ENCODE measurements at regions not wholly inside any gene's neighbourhood (a gene's known extent, or its start where the extent isn't known, plus 50 kb on each side); places are given as distances from the start of the nearest gene placed in this dataset.
A peak's percentile ranks its signal among the peaks of the same experiment; 100 is the strongest.

DNA sequence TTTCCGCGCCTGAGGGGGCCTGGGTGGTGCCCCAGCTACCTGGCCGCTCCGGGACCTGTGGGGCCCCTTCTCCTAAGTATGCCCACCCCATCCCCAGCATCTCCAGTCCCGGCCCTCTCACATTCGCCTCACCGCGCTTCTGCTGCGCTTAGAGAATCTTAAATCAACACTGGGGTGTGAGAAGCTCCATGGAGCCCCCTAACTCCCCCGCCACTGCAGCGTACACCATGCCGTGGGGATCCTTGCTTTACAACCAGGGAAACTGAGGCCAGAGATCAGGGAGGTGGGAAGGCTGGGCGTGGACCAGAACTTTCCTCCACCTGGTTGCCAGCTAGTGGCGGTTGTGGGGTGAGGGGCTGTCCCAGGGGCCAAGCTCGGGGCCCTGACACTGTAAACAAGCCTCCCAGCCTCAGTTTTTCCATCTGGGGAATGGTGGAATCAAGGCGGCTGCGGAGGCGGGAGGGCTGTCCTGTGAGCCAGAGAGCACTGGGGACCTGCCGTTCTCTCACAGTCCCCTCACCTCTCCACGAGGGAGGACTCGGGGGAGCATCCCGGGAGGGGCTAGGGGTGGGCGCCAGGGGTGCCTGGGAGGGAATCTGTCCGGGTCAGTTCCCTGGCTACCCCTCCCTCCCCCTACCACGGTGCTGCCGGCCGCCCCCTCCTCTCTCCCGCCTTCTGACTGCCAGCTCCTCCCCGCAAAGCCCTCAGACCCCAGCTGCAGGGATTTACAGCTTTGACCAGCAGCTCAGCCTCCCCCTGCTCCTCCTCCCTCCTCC, 161.2 kb downstream of the C9orf50 start:
- peaks cover 38% of the 10 kb centered on the region for H3K4me1 Mint-ChIP-seq
- CTCF ChIA-PET, result interaction anchor here (1.0 to 1.7 kb wide), 5 partner anchors 30 to 328 kb away, joined by 3 to 4 read pairs (median 3); no protein-coding TSS in a partner anchor
- peaks cover 82% of the 10 kb centered on the region for H3K27me3 Mint-ChIP-seq
- H3K9me3 Mint-ChIP-seq, result no peaks in the 10 kb centered on the region
- no peaks in the 10 kb centered on the region for H3K36me3 Mint-ChIP-seq
- H3K4me3 Mint-ChIP-seq, result no peak overlapping the region
- DNase-seq, result no peak
- no peak overlapping the region for H3K27ac Mint-ChIP-seq

DNA sequence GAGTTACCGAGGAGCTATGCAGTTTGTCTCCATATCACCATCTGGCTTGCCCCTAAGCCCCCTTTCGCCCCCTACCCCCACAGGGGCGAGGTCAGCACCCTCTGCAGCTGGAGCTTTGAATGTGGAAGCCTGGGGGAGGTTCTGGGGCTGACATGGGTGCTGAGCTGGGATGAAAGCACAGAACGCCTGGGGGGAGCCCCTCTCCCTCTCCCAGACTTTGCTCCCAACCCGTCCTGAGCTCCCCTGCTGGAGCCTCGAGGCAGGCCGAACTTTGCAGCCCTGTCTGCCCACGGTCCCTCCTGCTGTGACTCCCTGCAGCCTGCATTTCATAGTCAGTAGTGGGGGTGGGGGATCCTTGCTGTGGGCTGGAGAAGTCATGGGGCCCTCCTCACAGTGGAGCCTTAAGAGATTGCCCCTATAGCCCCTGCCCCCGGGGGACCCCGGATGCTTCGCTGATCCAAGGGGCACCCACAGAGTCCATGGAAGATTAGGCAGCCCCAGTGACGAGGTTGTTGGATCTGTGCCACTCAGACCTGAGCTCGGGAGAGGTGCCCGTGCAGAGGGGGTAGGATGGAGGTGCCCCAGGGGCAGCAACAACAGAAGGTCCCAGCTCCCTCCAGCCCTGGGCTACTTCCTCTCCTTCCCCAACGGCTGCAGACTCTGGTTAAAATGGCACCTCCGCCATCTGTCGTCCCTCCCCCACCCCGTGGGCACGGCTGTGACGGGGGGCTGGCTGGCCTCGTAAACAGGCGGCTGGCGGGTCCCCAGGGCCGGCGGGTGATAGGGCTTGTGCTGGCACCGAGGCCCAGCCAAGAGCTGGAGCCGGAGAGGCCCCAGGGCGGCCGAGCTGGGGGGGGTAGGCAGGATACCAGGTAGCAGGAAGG, 162.0 kb downstream of the C9orf50 start:
- no peak for DNase-seq
- Mint-ChIP-seq H3K27me3 (peaks cover 77% of the 10 kb centered on the region), H3K36me3 (no peaks in the 10 kb centered on the region), H3K9me3 (no peaks in the 10 kb centered on the region), H3K27ac (peak overlapping the region; percentile 81), H3K4me1 (peaks cover 38% of the 10 kb centered on the region), H3K4me3 (peak overlapping the region; percentile 7)
- CTCF ChIA-PET, result interaction anchor here (0.7 to 1.7 kb wide), 7 partner anchors 11 to 285 kb away, joined by 3 to 4 read pairs (median 3); no protein-coding TSS in a partner anchor

DNA sequence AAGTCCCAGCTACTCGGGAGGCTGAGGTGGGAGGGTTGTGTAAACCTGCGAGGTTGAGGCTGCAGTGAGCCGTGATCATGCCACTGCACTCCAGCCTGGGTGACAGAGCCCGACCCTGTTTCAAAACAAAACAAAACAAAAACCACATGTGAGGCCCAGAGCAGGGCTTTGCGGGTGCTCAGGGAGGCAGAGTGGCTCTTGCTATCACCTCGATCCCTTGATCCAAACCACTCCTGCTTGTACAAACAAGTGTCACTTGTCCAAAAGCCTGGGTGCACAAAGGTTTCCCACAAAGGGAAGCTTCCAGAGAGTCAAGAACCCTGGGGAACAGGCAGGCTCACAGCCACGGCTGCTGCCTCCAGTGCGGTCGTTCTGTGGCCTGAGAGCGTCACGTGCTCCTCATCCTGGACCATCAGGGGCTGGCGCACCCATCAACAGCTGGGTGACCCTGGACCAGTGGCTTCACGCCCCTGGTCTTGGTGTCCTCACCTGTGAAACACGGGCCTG, 162.7 kb downstream of the C9orf50 start:
- peak overlapping the region; percentile 7 for H3K4me3 Mint-ChIP-seq
- CTCF ChIA-PET, result interaction anchor here (0.7 to 1.7 kb wide), 5 partner anchors 11 to 284 kb away, joined by 3 to 4 read pairs (median 3); no protein-coding TSS in a partner anchor
- peaks cover 73% of the 10 kb centered on the region for H3K27me3 Mint-ChIP-seq
- H3K4me1 Mint-ChIP-seq, result peaks cover 38% of the 10 kb centered on the region
- peak overlapping the region; percentile 81 for H3K27ac Mint-ChIP-seq
- no peaks in the 10 kb centered on the region for H3K9me3 Mint-ChIP-seq
- peak; percentile 83 for DNase-seq
- H3K36me3 Mint-ChIP-seq, result no peaks in the 10 kb centered on the region

DNA sequence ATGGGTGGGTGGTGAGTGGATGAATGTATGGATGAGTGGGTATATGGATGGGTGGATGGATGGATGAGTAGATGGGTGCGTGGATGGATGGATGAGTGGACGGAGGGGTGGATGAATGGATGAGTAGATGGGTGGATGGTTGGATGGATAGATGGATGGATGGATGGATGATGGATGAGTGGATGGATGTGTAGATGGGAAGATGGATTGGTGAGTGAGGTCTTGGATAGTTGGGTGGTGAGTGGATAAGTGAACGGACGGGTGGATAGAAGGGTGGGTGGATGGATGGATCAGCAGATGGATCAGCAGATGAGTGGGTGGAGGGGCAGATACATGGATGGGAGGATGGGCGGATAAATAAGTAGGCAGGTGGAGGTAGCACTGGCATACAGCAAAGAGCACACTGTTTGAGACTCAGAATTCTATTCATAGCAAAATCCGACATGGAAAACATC, 163.5 kb downstream of the C9orf50 start:
- Mint-ChIP-seq H3K27ac (no peak overlapping the region), H3K27me3 (peaks cover 74% of the 10 kb centered on the region), H3K36me3 (no peaks in the 10 kb centered on the region), H3K4me1 (peaks cover 38% of the 10 kb centered on the region), H3K9me3 (no peaks in the 10 kb centered on the region), H3K4me3 (no peak overlapping the region)
- no peak for DNase-seq
- CTCF ChIA-PET, result no interaction called here

DNA sequence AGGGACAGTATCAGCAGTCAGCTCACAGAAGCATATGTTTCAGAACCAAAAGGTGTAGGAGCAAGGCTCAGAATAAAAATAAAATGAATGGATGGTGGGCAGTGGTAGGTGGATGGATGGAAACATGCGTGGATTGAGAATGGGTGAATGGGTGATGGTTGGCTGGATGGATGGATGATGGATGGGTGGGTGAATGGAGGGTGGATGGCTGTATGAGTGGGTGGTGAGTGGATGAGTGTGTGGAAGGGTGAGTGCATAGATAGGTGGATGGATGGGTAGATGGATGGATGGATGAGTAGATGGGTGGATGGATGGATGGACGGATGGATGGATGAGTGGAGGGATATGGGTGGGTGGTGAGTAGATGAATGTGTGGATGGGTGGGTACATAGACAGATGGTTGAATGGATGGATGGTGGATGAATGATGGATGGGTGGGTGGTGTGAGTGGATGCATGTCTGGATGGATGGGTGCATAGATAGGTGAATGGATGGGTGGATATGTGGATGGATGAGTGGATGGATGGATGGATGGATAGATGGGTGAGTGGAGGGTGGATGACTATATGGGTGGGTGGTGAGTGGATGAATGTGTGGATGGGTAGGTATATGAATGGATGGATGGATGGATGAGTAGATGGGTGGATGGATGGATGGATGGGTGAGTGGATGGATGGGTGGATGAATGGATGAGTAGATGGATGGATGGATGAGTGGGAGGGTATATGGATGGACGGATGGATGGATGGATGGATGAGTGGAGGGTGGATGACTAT, 164.2 kb downstream of the C9orf50 start:
- DNase-seq, result no peak
- H3K9me3 Mint-ChIP-seq, result no peaks in the 10 kb centered on the region
- H3K27ac Mint-ChIP-seq, result no peak overlapping the region
- no peak overlapping the region for H3K4me3 Mint-ChIP-seq
- peaks cover 71% of the 10 kb centered on the region for H3K27me3 Mint-ChIP-seq
- CTCF ChIA-PET, result no interaction called here
- H3K36me3 Mint-ChIP-seq, result no peaks in the 10 kb centered on the region
- H3K4me1 Mint-ChIP-seq, result peaks cover 38% of the 10 kb centered on the region

DNA sequence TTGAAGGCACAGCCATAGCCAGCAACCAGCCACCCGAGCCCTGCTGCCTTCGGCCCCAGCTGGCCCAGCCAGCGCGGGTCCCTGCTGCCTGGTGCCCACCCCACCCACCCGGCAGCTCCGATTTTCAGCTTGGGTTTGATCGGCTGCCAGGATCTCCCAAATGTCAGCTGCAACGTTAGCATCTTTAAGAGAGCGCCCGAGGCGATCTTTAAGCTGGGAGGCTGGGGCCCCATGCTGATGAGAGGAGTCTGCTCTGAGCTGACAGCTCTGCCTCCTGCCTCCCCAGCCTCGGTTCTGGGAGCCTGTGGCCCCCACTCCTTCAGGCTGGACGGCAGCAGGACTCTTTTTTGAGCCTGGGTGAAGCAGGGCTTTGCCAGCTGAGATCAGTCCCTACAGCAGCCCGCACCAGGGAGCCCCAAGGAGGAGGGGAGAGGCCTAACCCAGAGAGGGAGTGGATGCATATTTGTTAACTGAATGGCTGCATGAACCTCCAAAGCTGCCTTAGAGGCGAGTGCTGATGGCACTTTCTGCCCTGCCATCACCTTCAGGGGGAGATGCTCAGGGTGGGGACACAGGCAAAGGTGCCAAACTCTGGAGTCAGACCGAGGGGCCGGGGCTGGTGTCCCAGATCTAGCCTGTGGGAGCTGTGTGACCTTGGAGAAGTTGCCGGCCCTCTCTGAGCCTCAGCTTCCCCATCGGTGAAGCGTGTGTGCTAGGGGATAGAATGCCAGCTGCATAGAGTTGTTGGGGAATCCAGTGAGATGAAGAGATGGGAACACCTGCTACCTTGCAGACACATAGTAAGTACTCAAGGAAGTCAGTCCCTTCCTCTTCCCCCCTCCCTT, 165.5 kb downstream of the C9orf50 start:
- peaks cover 29% of the 10 kb centered on the region for H3K4me1 Mint-ChIP-seq
- H3K27me3 Mint-ChIP-seq, result peaks cover 67% of the 10 kb centered on the region
- no peaks in the 10 kb centered on the region for H3K9me3 Mint-ChIP-seq
- no peaks in the 10 kb centered on the region for H3K36me3 Mint-ChIP-seq
- no peak for DNase-seq
- H3K4me3 Mint-ChIP-seq, result no peak overlapping the region
- CTCF ChIA-PET, result interaction anchor here (1.0 kb wide), 1 partner anchor 312 kb away, joined by 3 read pairs; no protein-coding TSS in a partner anchor
- peak overlapping the region; percentile 33 for H3K27ac Mint-ChIP-seq

DNA sequence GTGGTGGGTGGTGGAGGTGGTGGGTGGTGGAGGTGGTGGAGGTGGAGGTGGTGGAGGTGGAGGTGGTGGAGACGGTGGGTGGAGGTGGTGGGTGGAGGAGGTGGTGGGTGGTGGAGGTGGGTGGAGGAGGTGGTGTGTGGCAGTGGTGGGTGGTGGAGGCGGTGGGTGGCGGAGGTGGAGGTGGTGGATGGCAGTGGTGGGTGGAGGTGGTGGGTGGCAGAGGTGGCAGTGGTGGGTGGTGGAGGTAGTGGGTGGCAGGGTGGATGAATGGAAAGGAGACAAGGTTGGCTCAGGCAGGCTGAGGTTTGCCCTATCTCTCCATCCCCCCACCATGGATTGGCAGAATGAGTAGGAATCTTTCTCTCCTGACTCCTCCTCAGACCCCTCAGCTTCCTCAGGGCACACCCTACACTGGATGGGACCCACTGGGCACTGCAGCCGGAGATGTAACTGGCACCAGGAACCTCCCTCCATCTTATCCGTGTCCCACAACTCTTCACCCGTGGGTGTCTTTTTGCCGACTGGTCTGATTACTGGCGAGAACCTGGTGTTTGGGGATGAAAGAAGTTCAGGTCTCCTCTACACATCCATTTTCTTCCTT, 166.3 kb downstream of the C9orf50 start:
- CTCF ChIA-PET, result no interaction called here
- Mint-ChIP-seq H3K36me3 (no peaks in the 10 kb centered on the region), H3K27me3 (peaks cover 72% of the 10 kb centered on the region)

DNA sequence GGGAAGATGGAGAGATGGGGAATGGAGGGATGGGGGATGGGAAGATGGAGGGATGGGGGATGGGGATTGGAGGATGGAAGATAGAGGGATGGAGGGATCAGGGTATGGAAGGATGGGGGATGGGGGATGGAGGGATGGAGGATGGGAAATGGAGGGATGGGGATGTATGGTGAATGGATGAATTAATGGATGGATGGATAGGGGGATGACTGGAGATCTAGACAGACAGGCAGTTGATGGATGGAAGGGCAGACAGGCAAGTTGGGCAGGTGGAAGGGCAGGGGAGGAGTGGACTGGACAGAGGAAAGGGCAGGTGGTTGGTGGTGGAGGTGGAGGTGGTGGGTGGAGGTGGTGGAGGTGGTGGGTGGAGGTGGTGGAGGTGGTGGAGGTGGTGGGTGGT, 167.2 kb downstream of the C9orf50 start:
- no peak for DNase-seq
- CTCF ChIA-PET, result no interaction called here
- Mint-ChIP-seq H3K9me3 (no peaks in the 10 kb centered on the region), H3K4me1 (peaks cover 18% of the 10 kb centered on the region), H3K36me3 (no peaks in the 10 kb centered on the region), H3K27me3 (peaks cover 74% of the 10 kb centered on the region), H3K27ac (no peak overlapping the region), H3K4me3 (no peak overlapping the region)

More for the DNA sequence above, 166.3 kb downstream of the C9orf50 start:
- Mint-ChIP-seq H3K27ac (no peak overlapping the region), H3K4me3 (no peak overlapping the region), H3K9me3 (no peaks in the 10 kb centered on the region), H3K4me1 (peaks cover 24% of the 10 kb centered on the region)
- DNase-seq, result no peak

DNA sequence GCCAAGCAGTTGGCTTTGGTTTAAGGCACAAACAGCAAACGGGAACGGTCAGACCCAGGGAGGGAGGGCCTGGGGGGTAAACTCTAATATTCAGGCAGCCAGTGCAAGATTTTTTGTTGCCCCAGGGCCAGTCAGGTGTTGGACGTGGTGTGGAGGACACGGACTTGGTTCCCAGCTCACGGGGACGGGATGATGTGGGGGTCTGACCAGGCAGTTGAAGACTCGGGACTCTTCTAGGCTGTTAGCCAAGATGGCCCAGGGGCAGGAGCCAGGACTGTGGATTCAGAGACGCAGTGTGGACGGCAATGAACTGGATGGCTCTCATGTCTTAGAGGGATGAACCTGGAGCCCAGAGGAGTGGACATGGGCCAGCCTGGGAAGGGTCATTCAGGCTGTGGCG, 169.2 kb downstream of the C9orf50 start:
- H3K9me3 Mint-ChIP-seq, result no peaks in the 10 kb centered on the region
- no peak overlapping the region for H3K4me3 Mint-ChIP-seq
- H3K36me3 Mint-ChIP-seq, result no peaks in the 10 kb centered on the region
- H3K27ac Mint-ChIP-seq, result no peak overlapping the region
- no peak for DNase-seq
- peaks cover 2% of the 10 kb centered on the region for H3K4me1 Mint-ChIP-seq
- CTCF ChIA-PET, result no interaction called here
- H3K27me3 Mint-ChIP-seq, result peaks cover 69% of the 10 kb centered on the region

DNA sequence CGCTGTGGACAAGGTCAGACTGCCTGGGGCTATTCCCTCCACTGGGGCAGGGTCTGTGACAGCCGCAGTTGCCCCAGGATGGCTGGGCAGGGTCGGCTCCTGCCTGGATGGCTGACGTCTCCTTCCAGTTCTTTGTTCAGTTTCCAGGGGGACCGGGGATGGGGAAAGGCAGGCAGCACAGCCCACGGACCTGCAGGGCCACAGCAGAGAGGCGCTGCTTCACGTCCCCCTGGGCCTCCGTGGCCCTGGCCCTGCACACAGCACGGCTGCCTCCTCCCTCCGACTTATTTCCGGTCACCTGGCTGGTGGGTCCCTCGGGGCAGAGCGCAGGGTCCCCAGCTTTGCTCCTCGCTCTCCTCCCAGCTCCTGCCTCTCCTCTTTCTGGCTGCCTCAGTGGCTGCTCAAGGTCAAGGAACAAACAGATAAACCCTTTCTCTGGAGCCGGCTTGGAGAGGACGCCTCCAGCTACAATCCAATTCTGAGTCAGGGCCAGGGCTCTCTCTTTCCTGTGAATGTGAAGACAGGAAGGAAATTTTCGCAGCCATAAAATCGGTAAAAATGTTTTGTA, 169.7 kb downstream of the C9orf50 start:
- peaks cover 2% of the 10 kb centered on the region for H3K4me1 Mint-ChIP-seq
- CTCF ChIA-PET, result no interaction called here
- no peak overlapping the region for H3K27ac Mint-ChIP-seq
- H3K36me3 Mint-ChIP-seq, result no peaks in the 10 kb centered on the region
- H3K9me3 Mint-ChIP-seq, result no peaks in the 10 kb centered on the region
- no peak for DNase-seq
- no peak overlapping the region for H3K4me3 Mint-ChIP-seq
- H3K27me3 Mint-ChIP-seq, result peaks cover 66% of the 10 kb centered on the region

DNA sequence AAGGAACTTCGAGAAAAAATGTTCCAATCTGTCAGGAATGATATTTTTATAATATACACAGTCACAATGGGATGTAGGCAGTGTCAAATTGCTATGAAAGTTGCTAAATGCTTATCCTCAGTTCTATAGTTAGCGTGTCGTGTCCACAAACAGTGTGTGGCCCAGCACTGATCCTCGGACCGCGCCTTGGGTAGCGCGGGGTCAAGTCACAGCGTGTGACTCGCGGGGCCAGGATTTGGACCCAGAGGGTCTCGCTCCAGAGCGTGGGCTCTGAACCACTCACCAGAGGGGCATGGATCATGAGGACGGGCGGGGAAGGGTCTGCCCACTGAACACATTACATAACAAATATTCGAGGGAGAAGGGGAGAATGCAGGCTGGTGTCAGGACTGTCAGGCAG, 171.8 kb downstream of the C9orf50 start:
- H3K27ac Mint-ChIP-seq, result no peak overlapping the region
- DNase-seq, result no peak
- CTCF ChIA-PET, result no interaction called here
- H3K9me3 Mint-ChIP-seq, result no peaks in the 10 kb centered on the region
- H3K4me1 Mint-ChIP-seq, result peaks cover 2% of the 10 kb centered on the region
- no peak overlapping the region for H3K4me3 Mint-ChIP-seq
- H3K27me3 Mint-ChIP-seq, result peaks cover 60% of the 10 kb centered on the region
- no peaks in the 10 kb centered on the region for H3K36me3 Mint-ChIP-seq

DNA sequence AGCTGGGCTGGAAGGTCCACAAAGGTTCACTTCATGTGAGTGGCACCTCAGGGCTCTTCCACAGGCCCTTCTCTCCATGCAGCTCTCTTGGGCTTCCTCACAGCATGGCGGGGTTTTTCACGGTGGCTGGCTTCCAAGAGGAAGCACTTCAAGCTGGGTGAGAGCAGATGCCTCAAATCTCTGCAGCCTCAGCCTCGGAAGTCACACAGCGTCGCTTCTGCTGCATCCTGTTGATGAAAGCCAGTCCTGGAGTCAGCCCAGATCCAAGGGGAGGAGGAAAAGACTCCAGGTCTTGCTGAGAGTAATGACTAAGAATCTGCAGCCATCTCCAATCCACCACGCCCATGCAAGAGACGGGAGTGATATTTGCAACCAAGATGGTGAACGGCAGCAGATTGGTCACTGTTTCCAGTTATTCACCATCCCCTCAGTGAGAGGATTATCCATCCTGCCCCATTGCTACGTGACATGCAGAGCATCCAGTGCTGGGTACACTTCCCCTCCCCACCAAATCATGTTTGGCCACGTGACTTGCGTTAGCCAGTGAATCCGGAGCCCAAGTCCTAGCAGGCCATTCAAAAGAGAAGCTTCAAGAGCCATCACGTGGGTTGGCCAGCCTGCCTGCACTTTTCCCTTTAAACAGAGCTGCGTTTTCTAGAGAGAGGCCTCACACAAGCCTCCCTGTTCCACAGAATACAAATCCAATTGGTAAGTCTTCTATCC, 173.9 kb downstream of the C9orf50 start:
- no peaks in the 10 kb centered on the region for H3K9me3 Mint-ChIP-seq
- CTCF ChIA-PET, result interaction anchor here (1.2 kb wide), 1 partner anchor 12 kb away, joined by 3 read pairs; no protein-coding TSS in a partner anchor
- H3K27me3 Mint-ChIP-seq, result peaks cover 68% of the 10 kb centered on the region
- no peak overlapping the region for H3K4me3 Mint-ChIP-seq
- no peaks in the 10 kb centered on the region for H3K36me3 Mint-ChIP-seq
- H3K27ac Mint-ChIP-seq, result no peak overlapping the region
- H3K4me1 Mint-ChIP-seq, result peaks cover 2% of the 10 kb centered on the region
- no peak for DNase-seq

All from activated naive CD4-positive, alpha-beta T cell treated with anti-CD3 and anti-CD28 coated beads, Interleukin-2, amount 10 ng/mL, durations not matched to agents 7 days and 5 days (primary cell).